ENCODE measurements at regions not wholly inside any gene's neighbourhood (a gene's known extent, or its start where the extent isn't known, plus 50 kb on each side); places are given as distances from the start of the nearest gene placed in this dataset.
"Not testable (repeated sequence)": the region's sequence is repeated elsewhere in the genome, so short reads cannot be mapped to it uniquely, and the experiment has no call there.

DNA sequence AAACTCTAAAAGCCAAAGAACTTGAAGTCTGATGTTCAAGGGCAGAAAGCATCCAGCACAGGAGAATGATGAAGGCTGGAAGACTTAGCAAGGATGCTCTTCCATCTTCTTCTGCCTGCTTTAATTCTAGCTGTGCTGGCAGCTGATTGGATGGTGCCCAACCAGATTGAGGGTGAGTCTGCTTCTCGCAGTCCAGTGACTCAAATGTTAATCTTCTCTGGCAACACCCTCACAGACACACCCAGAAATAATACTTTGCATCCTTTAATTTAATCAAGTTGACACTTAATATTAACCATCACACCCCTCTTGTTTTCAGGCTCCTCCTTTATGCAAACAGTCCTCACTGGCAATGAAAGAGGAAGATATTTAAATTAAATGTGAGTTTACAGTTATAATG, 321.7 kb downstream of the TEX13C start:
- 0 to 40% methylated on average over 1 of the region's 1 CpG; no CpG with 5 or more reads in 8 of the 10 experiments for WGBS, 10 experiments
- in situ Hi-C loops (cut with MboI; ENCODE audit: low pct_unique_long_range_greater_than_20kb in 2 of 9, low sequenced_read_pairs in 9 of 9, unreplicated experiment in 9 of 9): no loop called here
- H3K27ac ChIP-seq: no peak overlapping the region
- H3K4me3 ChIP-seq: no peak overlapping the region
- ATAC-seq (replicated peaks in 6 of 8): peak in 2 of 8 experiments; percentile 52 to 55
- H3K4me1 ChIP-seq (replicated peaks in 1 of 2): no peaks in the 10 kb centered on the region

DNA sequence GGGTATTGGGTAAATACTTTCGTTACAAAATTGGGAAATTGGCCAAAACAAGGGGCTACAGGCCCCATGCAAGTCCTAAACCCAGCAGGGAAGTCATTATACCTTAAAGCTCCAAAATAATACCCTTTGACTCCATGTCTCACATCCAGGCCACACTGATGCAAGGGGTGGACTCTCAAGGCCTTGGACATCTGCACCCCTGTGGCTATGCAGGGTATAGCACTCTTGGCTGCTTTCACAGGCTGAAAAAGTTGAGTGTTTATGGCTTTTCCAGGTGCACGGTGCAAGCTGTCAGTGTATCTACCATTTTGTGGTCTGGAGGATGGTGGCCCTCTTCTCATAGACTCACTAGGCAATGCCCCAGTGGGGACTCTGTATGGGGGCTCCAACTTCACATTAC, 326.5 kb downstream of the TEX13C start:
- no peak for ATAC-seq (replicated peaks in 6 of 8)
- Histone ChIP-seq H3K27ac (no peak overlapping the region), H3K4me1 (replicated peaks in 1 of 2) (no peaks in the 10 kb centered on the region), H3K4me3 (no peak overlapping the region)
- in situ Hi-C loops (cut with MboI; ENCODE audit: low pct_unique_long_range_greater_than_20kb in 2 of 9, low sequenced_read_pairs in 9 of 9, unreplicated experiment in 9 of 9): no loop called here
- WGBS, 10 experiments: 0 to 60% (median 49%) methylated on average over 1 of the region's 2 CpGs; no CpG with 5 or more reads in 6 of the 10 experiments

DNA sequence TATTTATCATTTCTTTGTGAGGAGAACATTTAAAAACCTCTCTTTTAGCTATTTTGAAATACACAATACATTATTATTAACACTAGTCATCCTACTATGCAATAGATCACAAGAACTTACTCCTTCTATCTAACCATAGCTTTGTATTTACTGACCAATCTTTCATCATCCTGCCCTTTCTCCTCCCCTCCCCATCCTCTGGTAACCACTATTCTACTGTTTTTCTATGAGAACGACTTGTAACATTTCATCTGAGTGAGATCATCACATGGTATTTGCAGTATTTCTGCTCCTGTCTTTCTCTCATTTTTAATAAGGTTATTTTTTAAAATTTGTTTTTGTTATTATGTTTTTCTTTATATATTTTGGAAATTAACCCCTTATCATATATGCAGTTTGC, 331.8 kb downstream of the TEX13C start:
- WGBS, 10 experiments: 0 to 56% (median 25%) methylated on average over 1 of the region's 1 CpG; no CpG with 5 or more reads in 2 of the 10 experiments

DNA sequence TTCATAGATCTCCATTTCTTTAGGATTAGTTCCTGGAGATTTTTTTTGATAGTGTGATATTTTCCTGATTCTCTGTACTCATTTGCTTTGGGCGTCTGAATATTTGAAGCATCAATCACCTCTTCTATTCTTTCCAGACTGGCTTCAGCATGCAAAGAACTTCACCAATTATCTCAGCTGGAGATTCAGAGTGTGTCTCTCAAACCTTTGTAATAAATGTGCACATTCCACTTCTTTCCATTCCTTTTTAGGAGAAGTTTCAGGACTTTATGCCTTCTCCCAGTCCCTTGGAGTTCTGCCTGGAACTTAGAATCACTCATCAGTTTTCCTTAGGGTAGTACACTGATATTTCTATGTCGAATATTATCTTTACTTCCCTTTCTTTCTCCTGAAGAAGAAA, 334.8 kb downstream of the TEX13C start:
- in situ Hi-C loops (cut with MboI; ENCODE audit: low pct_unique_long_range_greater_than_20kb in 2 of 9, low sequenced_read_pairs in 9 of 9, unreplicated experiment in 9 of 9): no loop called here
- no peak overlapping the region for H3K27ac ChIP-seq
- ATAC-seq (replicated peaks in 6 of 8): no peak
- 0 to 100% (median 50%) methylated on average over 1 to 2 of the region's 2 CpGs; no CpG with 5 or more reads in 2 of the 10 experiments for WGBS, 10 experiments
- no peaks in the 10 kb centered on the region for H3K4me1 ChIP-seq (replicated peaks in 1 of 2)
- no peak overlapping the region for H3K4me3 ChIP-seq

More for the DNA sequence above, 331.8 kb downstream of the TEX13C start:
- no peak overlapping the region for H3K4me3 ChIP-seq
- no peaks in the 10 kb centered on the region for H3K4me1 ChIP-seq (replicated peaks in 1 of 2)
- no peak overlapping the region for H3K27ac ChIP-seq
- peak in 1 of 8 experiments; percentile 20 for ATAC-seq (replicated peaks in 6 of 8)
- in situ Hi-C loops (cut with MboI; ENCODE audit: low pct_unique_long_range_greater_than_20kb in 2 of 9, low sequenced_read_pairs in 9 of 9, unreplicated experiment in 9 of 9): no loop called here

DNA sequence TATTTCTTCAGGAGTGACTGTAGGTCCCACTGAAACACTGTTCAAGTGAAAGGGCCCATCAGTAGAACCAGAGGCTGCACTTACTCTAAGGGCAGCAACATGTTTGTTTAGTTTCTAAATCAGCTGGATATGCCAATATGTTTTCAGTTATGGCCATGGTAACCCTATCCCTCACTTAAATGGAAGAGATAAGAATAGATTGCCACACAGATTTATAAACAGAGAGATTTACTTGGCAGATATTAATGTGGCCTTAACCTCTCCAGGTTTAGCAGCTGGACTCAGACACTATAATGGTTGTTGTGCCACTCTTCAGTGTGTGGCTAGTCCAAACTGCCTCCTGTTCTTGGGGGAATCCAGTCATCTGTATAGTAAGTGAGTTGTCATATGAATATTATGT, 354.1 kb downstream of the TEX13C start:
- Histone ChIP-seq H3K4me1 (replicated peaks in 1 of 2) (no peaks in the 10 kb centered on the region), H3K27ac (no peak overlapping the region), H3K4me3 (no peak overlapping the region)
- ATAC-seq (replicated peaks in 6 of 8): no peak
- in situ Hi-C loops (cut with MboI; ENCODE audit: low pct_unique_long_range_greater_than_20kb in 2 of 9, low sequenced_read_pairs in 9 of 9, unreplicated experiment in 9 of 9): no loop called here

DNA sequence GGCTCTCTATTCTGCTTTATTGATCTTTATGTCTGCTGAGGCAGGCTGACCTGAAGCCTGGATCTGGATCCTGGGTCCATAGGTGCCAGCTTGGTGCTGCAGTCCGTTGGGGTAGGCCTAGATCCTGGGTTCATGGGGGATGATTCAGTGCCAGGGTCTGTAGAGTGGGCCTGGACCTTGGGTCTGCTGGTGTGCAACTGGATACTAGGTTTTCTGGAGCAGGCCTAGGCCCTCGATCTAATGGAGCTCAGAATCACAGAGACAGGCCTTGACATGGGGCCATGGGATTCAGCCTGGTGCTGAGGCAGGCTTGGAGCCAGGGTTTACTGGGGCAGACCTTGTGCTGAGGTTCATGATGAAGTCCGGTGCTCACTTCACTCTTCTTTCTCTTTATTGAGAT, 358.6 kb downstream of the TEX13C start:
- 0 to 39% methylated on average over 1 to 2 of the region's 3 CpGs; no CpG with 5 or more reads in 8 of the 10 experiments for whole genome bisulfite sequencing, 10 experiments
- Histone ChIP-seq H3K4me1 (replicated peaks in 1 of 2) (no peaks in the 10 kb centered on the region), H3K4me3 (no peak overlapping the region), H3K27ac (no peak overlapping the region)
- no peak for ATAC-seq (replicated peaks in 6 of 8)
- in situ Hi-C loops (cut with MboI; ENCODE audit: low pct_unique_long_range_greater_than_20kb in 2 of 9, low sequenced_read_pairs in 9 of 9, unreplicated experiment in 9 of 9): no loop called here

DNA sequence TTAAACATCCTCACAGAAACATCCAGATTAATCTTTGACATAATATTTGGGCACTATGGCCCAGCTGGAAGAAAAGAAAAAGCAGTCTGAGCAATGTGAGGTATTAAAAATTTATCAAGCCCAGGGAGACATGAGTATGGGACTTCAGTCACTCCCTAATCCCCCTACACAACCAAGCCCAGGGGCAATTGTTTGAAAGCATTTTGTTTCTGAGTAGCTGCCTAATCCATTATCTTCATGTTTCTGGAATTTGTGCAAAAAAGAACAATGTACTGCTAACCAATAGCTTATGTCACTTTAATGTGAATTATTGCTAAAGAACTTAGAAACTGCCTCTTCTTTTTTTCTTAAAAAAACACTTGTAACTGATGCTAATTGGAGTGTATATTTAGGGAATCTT, 360.7 kb downstream of the TEX13C start:
- Histone ChIP-seq H3K4me3 (no peak overlapping the region), H3K27ac (no peak overlapping the region), H3K4me1 (replicated peaks in 1 of 2) (no peaks in the 10 kb centered on the region)
- in situ Hi-C loops (cut with MboI; ENCODE audit: low pct_unique_long_range_greater_than_20kb in 2 of 9, low sequenced_read_pairs in 9 of 9, unreplicated experiment in 9 of 9): no loop called here
- ATAC-seq (replicated peaks in 6 of 8): no peak

DNA sequence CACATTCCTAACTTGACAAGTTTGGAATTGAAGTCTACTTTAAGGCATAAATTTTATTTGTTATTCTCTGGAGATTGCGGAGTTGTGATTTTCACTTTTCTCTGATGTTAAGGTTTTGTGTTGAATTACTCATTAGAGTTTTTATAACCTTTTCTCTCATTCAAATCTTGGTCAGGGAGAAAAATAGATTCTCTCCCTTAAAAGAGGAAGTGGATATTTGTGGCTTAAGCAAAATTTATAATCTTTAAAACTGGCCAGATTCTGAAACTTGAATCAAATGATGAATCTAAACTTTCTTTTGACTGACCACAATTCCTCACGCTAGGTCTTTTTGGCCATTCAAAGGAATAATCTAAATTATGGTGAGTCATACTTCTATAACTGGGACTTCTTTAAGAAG, 361.4 kb downstream of the TEX13C start:
- in situ Hi-C loops (cut with MboI; ENCODE audit: low pct_unique_long_range_greater_than_20kb in 2 of 9, low sequenced_read_pairs in 9 of 9, unreplicated experiment in 9 of 9): no loop called here
- H3K4me1 ChIP-seq (replicated peaks in 1 of 2): no peaks in the 10 kb centered on the region
- no peak overlapping the region for H3K4me3 ChIP-seq
- H3K27ac ChIP-seq: no peak overlapping the region
- WGBS, 10 experiments: 0 to 100% (median 50%) methylated on average over 1 to 2 of the region's 2 CpGs; no CpG with 5 or more reads in 5 of the 10 experiments
- ATAC-seq (replicated peaks in 6 of 8): no peak

DNA sequence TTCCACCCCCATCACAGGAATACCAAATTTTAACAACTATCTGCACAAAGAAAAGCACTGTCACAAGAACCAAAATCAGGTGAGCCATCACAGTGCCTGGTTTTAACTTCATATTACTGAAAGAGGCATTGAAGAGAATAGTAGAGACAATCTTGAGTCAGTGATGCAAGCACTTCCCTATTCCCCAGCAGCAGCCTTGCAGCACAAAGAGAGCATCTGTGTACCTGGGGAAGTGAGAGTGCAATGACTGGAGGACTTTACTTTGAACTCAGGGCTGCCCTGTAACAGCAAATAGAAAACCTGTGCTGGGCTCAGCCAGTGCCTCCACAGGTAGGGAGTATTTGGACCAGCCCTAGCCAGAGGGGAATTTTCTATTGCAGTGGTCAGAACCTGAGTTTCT, 361.8 kb downstream of the TEX13C start:
- no peak overlapping the region for H3K27ac ChIP-seq
- ATAC-seq (replicated peaks in 6 of 8): no peak
- H3K4me1 ChIP-seq (replicated peaks in 1 of 2): no peaks in the 10 kb centered on the region
- in situ Hi-C loops (cut with MboI; ENCODE audit: low pct_unique_long_range_greater_than_20kb in 2 of 9, low sequenced_read_pairs in 9 of 9, unreplicated experiment in 9 of 9): no loop called here
- no peak overlapping the region for H3K4me3 ChIP-seq

DNA sequence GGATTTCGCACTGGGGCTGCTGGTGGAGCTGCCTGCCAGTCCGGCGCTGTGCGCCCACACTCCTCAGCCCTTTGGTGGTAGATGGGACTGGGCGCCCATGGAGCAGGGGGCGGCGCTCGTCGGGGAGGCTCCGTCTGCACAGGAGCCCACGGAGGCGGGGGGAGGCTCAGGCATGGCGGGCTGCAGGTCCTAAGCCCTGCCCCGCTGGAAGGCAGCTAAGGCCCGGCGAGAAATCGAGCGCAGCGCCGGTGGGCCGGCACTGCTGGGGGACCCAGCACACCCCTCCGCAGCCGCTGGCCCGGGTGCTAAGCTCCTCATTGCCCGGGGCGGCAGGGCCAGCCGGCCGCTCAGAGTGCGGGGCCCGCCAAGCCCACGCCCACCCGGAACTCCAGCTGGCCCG, 370.9 kb downstream of the TEX13C start:
- H3K4me3 ChIP-seq; ATAC-seq (replicated peaks in 6 of 8); H3K4me1 ChIP-seq (replicated peaks in 1 of 2); H3K27ac ChIP-seq; in situ Hi-C loops (cut with MboI; ENCODE audit: low pct_unique_long_range_greater_than_20kb in 2 of 9, low sequenced_read_pairs in 9 of 9, unreplicated experiment in 9 of 9): not testable (repeated sequence)
- WGBS, 10 experiments: no CpG with 5 or more reads among the region's 33 CpGs

DNA sequence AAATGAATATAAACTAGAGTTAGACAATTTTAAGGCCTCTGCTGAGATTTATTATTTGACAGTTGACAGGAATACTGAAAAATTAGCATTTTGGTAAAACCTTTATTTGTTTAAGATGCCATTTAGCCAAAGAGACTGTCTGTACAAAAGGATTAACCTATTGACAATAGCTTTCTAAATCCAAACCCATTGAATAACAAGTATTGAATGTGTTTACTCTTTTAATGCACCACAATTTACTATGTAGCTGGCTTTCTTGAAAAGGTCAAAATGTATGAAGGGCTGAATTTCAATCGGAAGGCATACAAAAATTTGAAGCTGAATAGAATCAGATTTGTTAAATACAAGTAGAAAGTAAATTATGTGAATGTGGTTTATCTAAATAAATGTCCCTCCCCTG, 374.5 kb downstream of the TEX13C start:
- ATAC-seq (replicated peaks in 6 of 8): no peak
- H3K27ac ChIP-seq: no peak overlapping the region
- 0 to 100% (median 20%) methylated on average over 1 of the region's 1 CpG; no CpG with 5 or more reads in 3 of the 10 experiments for WGBS, 10 experiments
- no peaks in the 10 kb centered on the region for H3K4me1 ChIP-seq (replicated peaks in 1 of 2)
- H3K4me3 ChIP-seq: no peak overlapping the region
- in situ Hi-C loops (cut with MboI; ENCODE audit: low pct_unique_long_range_greater_than_20kb in 2 of 9, low sequenced_read_pairs in 9 of 9, unreplicated experiment in 9 of 9): no loop called here

DNA sequence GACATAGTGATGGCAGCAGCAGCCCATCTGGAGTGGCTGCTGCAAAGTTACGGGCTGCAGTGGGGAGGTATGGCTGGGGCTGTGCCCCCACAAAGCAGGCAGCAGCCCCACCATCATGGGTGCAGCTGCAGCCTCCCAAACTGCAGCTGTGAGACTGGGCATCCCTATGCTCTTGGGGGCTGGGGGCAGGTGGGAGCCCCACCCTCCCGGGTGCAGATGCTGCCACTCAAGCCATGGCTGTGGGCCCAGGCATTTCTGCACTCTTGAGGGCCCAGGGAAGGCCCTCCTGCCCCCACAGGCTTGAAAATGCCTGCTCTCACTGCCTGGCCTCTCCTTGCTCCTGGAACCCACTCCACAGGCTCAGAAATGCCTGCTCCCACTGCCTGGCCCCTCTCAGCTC, 389.4 kb downstream of the TEX13C start:
- in situ Hi-C loops (cut with MboI; ENCODE audit: low pct_unique_long_range_greater_than_20kb in 2 of 9, low sequenced_read_pairs in 9 of 9, unreplicated experiment in 9 of 9): no loop called here
- WGBS, 10 experiments: 60 to 83% (median 80%) methylated on average over 1 of the region's 2 CpGs; no CpG with 5 or more reads in 7 of the 10 experiments
- no peak overlapping the region for H3K4me3 ChIP-seq

DNA sequence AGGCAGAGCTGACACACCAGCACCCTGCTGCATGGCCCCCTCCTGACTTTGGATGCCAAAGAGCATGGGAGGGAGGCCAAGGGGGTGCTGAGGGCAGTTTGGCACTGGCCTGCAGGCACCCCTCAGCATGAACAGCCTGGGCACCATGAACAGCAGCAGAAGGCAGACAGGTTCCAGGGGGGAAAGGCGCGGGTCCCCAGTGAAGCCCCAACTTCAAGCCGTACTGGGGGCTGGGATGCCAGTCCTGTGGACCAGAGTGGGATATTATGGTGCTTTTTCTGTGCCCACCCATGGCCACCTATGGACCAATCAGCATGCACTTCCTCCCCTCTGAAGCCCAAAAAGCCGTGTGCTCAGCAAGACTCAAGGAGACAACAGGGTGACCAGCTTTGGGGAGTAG, 389.9 kb downstream of the TEX13C start:
- no peak for ATAC-seq (replicated peaks in 6 of 8)
- 73% methylated on average over 3 of the region's 4 CpGs; no CpG with 5 or more reads in 9 of the 10 experiments for whole genome bisulfite sequencing, 10 experiments
- no peaks in the 10 kb centered on the region for H3K4me1 ChIP-seq (replicated peaks in 1 of 2)
- no peak overlapping the region for H3K27ac ChIP-seq
- in situ Hi-C loops (cut with MboI; ENCODE audit: low pct_unique_long_range_greater_than_20kb in 2 of 9, low sequenced_read_pairs in 9 of 9, unreplicated experiment in 9 of 9): no loop called here
- no peak overlapping the region for H3K4me3 ChIP-seq

More for the DNA sequence above, 389.4 kb downstream of the TEX13C start:
- Histone ChIP-seq H3K4me1 (replicated peaks in 1 of 2) (no peaks in the 10 kb centered on the region), H3K27ac (no peak overlapping the region)
- ATAC-seq (replicated peaks in 6 of 8): no peak

DNA sequence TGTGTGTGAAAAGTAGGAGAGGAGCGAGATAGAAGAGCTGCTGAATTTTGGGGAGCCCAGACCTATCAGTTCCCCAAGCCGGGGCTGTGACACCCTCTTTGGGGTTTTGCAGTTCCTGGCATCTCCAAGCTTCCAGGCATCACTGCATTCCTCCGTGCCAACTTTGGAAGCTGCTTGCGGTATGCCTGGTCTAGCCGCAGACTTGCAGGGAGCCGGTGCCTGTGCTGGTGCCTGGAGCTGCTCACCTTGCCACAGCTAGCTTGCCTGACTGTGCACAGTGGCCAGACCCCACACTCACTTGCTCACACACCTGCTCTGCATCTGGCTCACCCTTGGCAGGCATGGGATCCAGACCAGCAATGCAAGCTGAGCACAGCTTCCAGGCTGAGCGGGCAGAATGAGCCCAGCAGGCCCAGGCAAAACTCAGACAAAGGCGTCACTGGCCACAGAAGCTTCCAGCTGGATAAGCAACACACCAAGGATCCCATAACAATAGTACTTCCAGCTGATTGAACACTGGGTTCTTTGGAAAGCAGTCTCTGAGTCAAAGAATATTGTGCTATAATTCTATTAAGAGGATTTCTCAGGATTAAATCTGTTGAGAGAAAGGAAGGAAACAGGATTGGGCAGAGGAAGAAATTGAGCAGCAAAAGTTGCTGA, 390.9 kb downstream of the TEX13C start:
- peak in 1 of 8 experiments; percentile 32 for ATAC-seq (replicated peaks in 6 of 8)
- Histone ChIP-seq H3K27ac (no peak overlapping the region), H3K4me1 (replicated peaks in 1 of 2) (no peaks in the 10 kb centered on the region), H3K4me3 (no peak overlapping the region)
- in situ Hi-C loops (cut with MboI; ENCODE audit: low pct_unique_long_range_greater_than_20kb in 2 of 9, low sequenced_read_pairs in 9 of 9, unreplicated experiment in 9 of 9): no loop called here
- 5 to 95% (median 44%) methylated on average over 1 to 6 of the region's 8 CpGs; no CpG with 5 or more reads in 6 of the 10 experiments for WGBS, 10 experiments

Measured in motor neuron (in vitro differentiated cells).